Left lung (tissue), 4 donors: ENCODE measurements at regions not wholly inside any gene's neighbourhood (a gene's known extent, or its start where the extent isn't known, plus 50 kb on each side); places are given as distances from the start of the nearest gene placed in this dataset.

Source experiments
- ATAC-seq: fragments of 200-7000 bp; cut with Tn5 transposase; one replicate; pipeline ENCODE4 v1.9.1; 2020; ENCODE audit warnings: moderate library complexity
- DNase-seq, 4 donors: peaks; one replicate each; pipeline ENCODE4 v3.0.0-alpha.2; 2013 to 2020
- H3K27ac ChIP-seq, 2 donors: fragments of 200-600 bp; sonication (generic) in 1 of 2; one replicate each; pipeline versions ENCODE4 v1.5.0 to v1.8.0; 2020 to 2021
- H3K27me3 ChIP-seq, 2 donors: fragments of 200-600 bp; sonication (generic) in 1 of 2; one replicate each; pipeline versions ENCODE4 v1.5.0 to v1.8.0; 2020 to 2021
- H3K36me3 ChIP-seq, 2 donors: fragments of 200-600 bp; sonication (generic) in 1 of 2; one replicate each; pipeline versions ENCODE4 v1.5.0 to v1.8.0; 2020 to 2021
- H3K4me1 ChIP-seq, 2 donors: fragments of 200-600 bp; one replicate each; pipeline ENCODE4 v1.8.0; 2021
- H3K4me3 ChIP-seq, 2 donors: fragments of 200-600 bp; sonication (generic) in 1 of 2; one replicate each; pipeline versions ENCODE4 v1.5.0 to v1.8.0; 2020 to 2021; ENCODE audit warnings: mild to moderate bottlenecking in 1 of 2
- H3K9me3 ChIP-seq, 2 donors: fragments of 200-600 bp; sonication (generic) in 1 of 2; one replicate each; pipeline versions ENCODE4 v1.5.0 to v1.8.0; 2020 to 2021
- CTCF ChIP-seq, 2 donors: fragments of 200-600 bp; sonication (generic) in 1 of 2; IDR thresholded peaks; one replicate each; pipeline versions ENCODE4 v1.5.0 to v1.8.0; 2021; ENCODE audit warnings: antibody characterized with exemption in 2 of 2
- intact Hi-C, 2 donors: fragments of 100-400 bp; cut with DNase I; formaldehyde crosslinking; loops; one replicate each; pipeline versions ENCODE4 v1.11.2 to v1.14.2; 2022
- donor health status: DM: no; HTN: yes; CAD: no.
- donor health status: DM: no; HTN: no; CAD: no.

DNA sequence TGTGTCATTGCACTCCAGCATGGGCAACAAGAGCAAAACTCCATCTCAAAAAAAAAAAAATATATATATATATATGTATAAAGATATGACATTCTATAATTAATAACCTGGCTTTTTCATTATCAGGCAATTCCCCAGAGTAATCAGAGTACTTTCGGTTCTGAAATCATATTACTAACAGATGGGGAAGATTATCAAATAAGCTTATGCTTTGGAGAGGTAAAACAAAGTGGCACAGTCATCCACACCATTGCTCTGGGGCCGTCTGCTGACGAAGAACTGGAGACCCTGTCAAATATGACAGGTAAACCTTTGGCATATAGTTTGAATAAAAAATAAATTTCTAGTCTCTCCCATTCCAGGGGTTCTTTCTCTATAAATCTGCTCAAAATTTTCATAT is 58.5 kb upstream of the SH3GLB1 start:
- H3K4me3 ChIP-seq, result no peak overlapping the region
- no peaks in the 10 kb centered on the region for H3K27me3 ChIP-seq
- ATAC-seq (no peak), DNase-seq (no peak)
- H3K27ac ChIP-seq, result no peak overlapping the region
- TF ChIP-seq CTCF (IDR thresholded peaks at IDR 0.05), result no peak
- no peaks in the 10 kb centered on the region for H3K36me3 ChIP-seq
- no peaks in the 10 kb centered on the region for H3K4me1 ChIP-seq
- intact Hi-C loops, result no loop called here
- H3K9me3 ChIP-seq, result no peaks in the 10 kb centered on the region

DNA sequence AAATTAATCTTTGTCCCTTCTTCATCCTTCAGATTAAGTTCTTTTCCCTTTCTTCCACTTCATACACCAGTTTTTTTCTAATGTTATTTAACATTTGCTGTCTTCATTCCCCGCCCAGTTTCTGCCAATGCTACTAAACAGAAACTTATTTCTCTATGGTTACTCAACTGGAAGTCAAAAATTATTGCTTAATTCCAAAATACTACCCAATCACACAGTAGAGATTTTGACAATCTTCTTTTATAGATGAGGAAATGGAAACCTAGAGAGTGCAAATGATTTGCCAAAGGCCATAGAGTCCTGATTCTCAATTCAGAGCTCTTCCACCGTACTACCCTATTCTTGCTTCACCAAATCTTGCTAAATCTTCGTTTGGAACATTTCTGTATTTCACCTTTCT is 58.1 kb upstream of the SH3GLB1 start:
- DNase-seq (no peak), ATAC-seq (no peak)
- H3K4me1 ChIP-seq, result no peaks in the 10 kb centered on the region
- no peak overlapping the region for H3K4me3 ChIP-seq
- H3K9me3 ChIP-seq, result no peaks in the 10 kb centered on the region
- intact Hi-C loops, result no loop called here
- no peak overlapping the region for H3K27ac ChIP-seq
- no peak for TF ChIP-seq CTCF (IDR thresholded peaks at IDR 0.05)
- no peaks in the 10 kb centered on the region for H3K36me3 ChIP-seq
- H3K27me3 ChIP-seq, result no peaks in the 10 kb centered on the region

DNA sequence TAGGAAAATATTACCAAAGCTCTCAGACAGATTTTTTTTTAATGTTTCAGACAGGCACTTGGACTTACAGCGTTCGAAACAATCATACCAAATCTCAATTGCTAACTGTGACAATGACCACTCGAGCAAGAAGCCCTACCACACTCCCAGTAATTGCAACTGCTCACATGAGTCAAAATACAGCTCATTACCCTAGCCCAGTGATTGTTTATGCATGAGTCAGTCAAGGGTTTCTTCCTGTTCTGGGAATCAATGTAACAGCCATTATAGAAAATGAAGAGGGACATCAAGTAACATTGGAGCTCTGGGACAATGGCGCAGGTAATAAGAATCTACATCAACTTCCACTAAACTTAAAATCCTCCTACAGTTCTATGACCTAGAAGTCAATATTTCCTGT is 56.1 kb upstream of the SH3GLB1 start:
- Histone ChIP-seq H3K4me3 (no peak overlapping the region), H3K4me1 (no peaks in the 10 kb centered on the region), H3K36me3 (no peaks in the 10 kb centered on the region), H3K27ac (no peak overlapping the region), H3K27me3 (no peaks in the 10 kb centered on the region), H3K9me3 (no peaks in the 10 kb centered on the region)
- TF ChIP-seq CTCF (IDR thresholded peaks at IDR 0.05), result no peak
- ATAC-seq (peak; percentile 48), DNase-seq (no peak)
- intact Hi-C loops, result no loop called here

GRCh38 chr1:86649618-86650017 is 54.8 kb upstream of the SH3GLB1 start:
- Histone ChIP-seq H3K9me3 (no peaks in the 10 kb centered on the region), H3K4me3 (no peak overlapping the region), H3K36me3 (no peaks in the 10 kb centered on the region), H3K4me1 (no peaks in the 10 kb centered on the region), H3K27ac (no peak overlapping the region), H3K27me3 (no peaks in the 10 kb centered on the region)
- TF ChIP-seq CTCF (IDR thresholded peaks at IDR 0.05), result no peak
- intact Hi-C loops, result no loop called here
- no peak for ATAC-seq
- DNase-seq, result peak in 1 of 4 donors; percentile 53

DNA sequence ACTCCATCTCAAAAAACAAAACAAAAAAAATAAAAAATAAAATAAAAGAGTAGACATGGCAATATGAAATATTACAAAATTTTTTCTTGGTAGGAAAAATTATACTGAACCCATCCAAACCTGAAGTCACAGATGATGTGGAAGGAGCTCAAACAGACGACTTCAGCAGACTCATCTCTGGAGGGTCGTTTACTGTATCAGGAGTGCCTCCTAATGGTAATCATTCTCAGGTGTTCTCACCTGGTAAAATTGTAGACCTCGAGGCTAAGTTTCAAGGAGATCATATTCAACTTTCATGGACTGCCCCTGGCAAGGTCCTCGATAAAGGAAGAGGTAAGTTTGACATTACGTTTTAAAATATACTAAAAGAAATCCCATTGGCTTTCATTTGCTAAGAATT is 54.3 kb upstream of the SH3GLB1 start:
- DNase-seq, result no peak
- no peak for ATAC-seq
- no peak overlapping the region for H3K27ac ChIP-seq
- intact Hi-C loops, result no loop called here
- no peak for TF ChIP-seq CTCF (IDR thresholded peaks at IDR 0.05)
- H3K4me1 ChIP-seq, result no peaks in the 10 kb centered on the region
- no peak overlapping the region for H3K4me3 ChIP-seq
- no peaks in the 10 kb centered on the region for H3K27me3 ChIP-seq
- no peaks in the 10 kb centered on the region for H3K9me3 ChIP-seq
- no peaks in the 10 kb centered on the region for H3K36me3 ChIP-seq
